Liver (tissue), 8 donors: ENCODE measurements at regions not wholly inside any gene's neighbourhood (a gene's known extent, or its start where the extent isn't known, plus 50 kb on each side); places are given as distances from the start of the nearest gene placed in this dataset.

ENCODE experiments used
- DNase-seq: peaks from one replicate; pipeline ENCODE4 v3.0.0-alpha.2; 2017; ENCODE audit warnings: low spot score
- H3K27ac ChIP-seq, 2 donors: one replicate each; pipeline ENCODE4 v1.7.0; 2013; ENCODE audit warnings: inconsistent platforms in 2 of 2, low read length in 2 of 2, control low read depth in 1 of 2, low read depth in 1 of 2, mild to moderate bottlenecking in 1 of 2
- H3K27me3 ChIP-seq, 4 donors: one replicate each; pipeline versions ENCODE4 v1.6.1 to v1.7.0; 2013; ENCODE audit warnings: low read length in 3 of 4, inconsistent platforms in 1 of 4, mild to moderate bottlenecking in 1 of 4, moderate library complexity in 1 of 4; ENCODE audit not compliant: control insufficient read depth in 4 of 4, insufficient read depth in 4 of 4
- H3K36me3 ChIP-seq, 4 donors: one replicate each; pipeline versions ENCODE4 v1.6.1 to v1.7.0; 2013; ENCODE audit warnings: low read length in 3 of 4, mild to moderate bottlenecking in 3 of 4, low read depth in 1 of 4, moderate library complexity in 1 of 4; ENCODE audit not compliant: control insufficient read depth in 4 of 4, insufficient read depth in 3 of 4
- H3K4me1 ChIP-seq, 4 donors: one replicate each; pipeline versions ENCODE4 v1.6.1 to v1.7.0; 2013; ENCODE audit warnings: low read length in 3 of 4, mild to moderate bottlenecking in 3 of 4, moderate library complexity in 1 of 4; ENCODE audit not compliant: control insufficient read depth in 4 of 4, insufficient read depth in 4 of 4
- H3K4me3 ChIP-seq, 3 donors: one replicate each; pipeline versions ENCODE4 v1.6.1 to v1.7.0; 2013; ENCODE audit warnings: low read length in 3 of 3, control low read depth in 1 of 3, low read depth in 1 of 3, mild to moderate bottlenecking in 1 of 3
- H3K9ac ChIP-seq, 2 donors: one replicate each; pipeline ENCODE4 v1.7.0; 2013; ENCODE audit warnings: low read length in 2 of 2, mild to moderate bottlenecking in 2 of 2, moderate library complexity in 2 of 2, control low read depth in 1 of 2, low read depth in 1 of 2
- H3K9me3 ChIP-seq, 4 donors: one replicate each; pipeline versions ENCODE4 v1.6.1 to v1.7.0; 2013; ENCODE audit warnings: low read length in 3 of 4; ENCODE audit not compliant: control insufficient read depth in 4 of 4
- ATF3 ChIP-seq: IDR thresholded peaks from 2 replicates; pipeline ENCODE4 v1.6.1; 2016; ENCODE audit warnings: antibody characterized with exemption
- CTCF ChIP-seq: fragments of 150-350 bp; IDR thresholded peaks from 2 replicates; pipeline ENCODE4 v1.5.1; 2017; ENCODE audit warnings: improper control_type of control experiment, low read depth, low read length; ENCODE audit not compliant: missing input control
- EGR1 ChIP-seq, 2 donors: IDR thresholded peaks; 2 replicates each; pipeline ENCODE4 v1.6.1; 2016 to 2018; ENCODE audit warnings: antibody characterized with exemption in 2 of 2, low read depth in 2 of 2
- FOXA1 ChIP-seq: IDR thresholded peaks from 2 replicates; pipeline ENCODE4 v1.6.1; 2016; ENCODE audit warnings: antibody characterized with exemption
- FOXA2 ChIP-seq: IDR thresholded peaks from 2 replicates; pipeline ENCODE4 v1.6.1; 2016; ENCODE audit warnings: antibody characterized with exemption
- GABPA ChIP-seq, 2 donors: IDR thresholded peaks in 1 of 2; conservative IDR thresholded peaks in 1 of 2; 2 replicates each; pipeline ENCODE4 v1.6.1; 2016; ENCODE audit warnings: antibody characterized with exemption in 2 of 2, mild to moderate bottlenecking in 1 of 2, moderate library complexity in 1 of 2
- HNF4G ChIP-seq: IDR thresholded peaks from 2 replicates; pipeline ENCODE4 v1.6.1; 2016; ENCODE audit warnings: antibody characterized with exemption
- JUND ChIP-seq, 2 donors: IDR thresholded peaks; 2 replicates each; pipeline ENCODE4 v1.6.1; 2016; ENCODE audit warnings: antibody characterized with exemption in 2 of 2
- MAX ChIP-seq: IDR thresholded peaks from 2 replicates; pipeline ENCODE4 v1.6.1; 2016; ENCODE audit warnings: antibody characterized with exemption
- NR2F2 ChIP-seq: IDR thresholded peaks from 2 replicates; pipeline ENCODE4 v1.6.1; 2016; ENCODE audit warnings: antibody characterized with exemption
- REST ChIP-seq: IDR thresholded peaks from 2 replicates; pipeline ENCODE4 v1.6.1; 2016; ENCODE audit warnings: antibody characterized with exemption, mild to moderate bottlenecking
- RXRA ChIP-seq, 2 donors: IDR thresholded peaks; 2 replicates each; pipeline ENCODE4 v1.6.1; 2017 to 2018; ENCODE audit warnings: antibody characterized with exemption in 2 of 2, mild to moderate bottlenecking in 1 of 2
- SP1 ChIP-seq: IDR thresholded peaks from 2 replicates; pipeline ENCODE4 v1.6.1; 2018; ENCODE audit warnings: antibody characterized with exemption, mild to moderate bottlenecking
- TAF1 ChIP-seq: conservative IDR thresholded peaks from 2 replicates; pipeline ENCODE4 v1.6.1; 2016; ENCODE audit warnings: antibody characterized with exemption, mild to moderate bottlenecking
- YY1 ChIP-seq: IDR thresholded peaks from 2 replicates; pipeline ENCODE4 v1.6.1; 2016; ENCODE audit warnings: antibody characterized with exemption, mild to moderate bottlenecking
- ZBTB33 ChIP-seq: IDR thresholded peaks from 2 replicates; pipeline ENCODE4 v1.6.1; 2016; ENCODE audit warnings: antibody characterized with exemption
- WGBS: extraction: QIAGEN DNeasy Blood & Tissue Kit; methylation state at CpG from one replicate; pipeline ENCODE4 v1.1.7; 2013; 5-methylcytosine and 5-hydroxymethylcytosine counted together
- donor health status: healthy.
- donor health status: healthy.
- donor health status: healthy.
- donor health status: healthy.
- donor health status: healthy.

GRCh38 chr2:19748711-19749506 lies 152.9 kb downstream of the TTC32 start:
- Histone ChIP-seq H3K4me3 (no peak overlapping the region), H3K27ac (no peak overlapping the region), H3K36me3 (no peaks in the 10 kb centered on the region), H3K27me3 (no peaks in the 10 kb centered on the region), H3K9ac (no peak overlapping the region), H3K9me3 (no peaks in the 10 kb centered on the region), H3K4me1 (no peaks in the 10 kb centered on the region)
- WGBS = 78% methylated on average over 16 of the region's 16 CpGs
- DNase-seq = no peak
- no peak for TF ChIP-seq CTCF
- TF ChIP-seq TAF1 = no peak
- no peak for TF ChIP-seq FOXA1
- no peak for TF ChIP-seq ZBTB33
- no peak for TF ChIP-seq GABPA (IDR thresholded peaks at IDR 0.05 in 1 of 2, conservative IDR thresholded peaks at IDR 0.05 in 1 of 2)
- TF ChIP-seq REST = no peak
- TF ChIP-seq RXRA (IDR thresholded peaks at IDR 0.05) = no peak
- TF ChIP-seq HNF4G = no peak
- no peak for TF ChIP-seq YY1
- TF ChIP-seq SP1 = no peak
- no peak for TF ChIP-seq ATF3
- no peak for TF ChIP-seq FOXA2
- no peak for TF ChIP-seq JUND (IDR thresholded peaks at IDR 0.05)
- TF ChIP-seq EGR1 (IDR thresholded peaks at IDR 0.05; ENCODE audit: low read depth in 2 of 2) = no peak
- TF ChIP-seq MAX = no peak

- H3K36me3 ChIP-seq = no peaks in the 10 kb centered on the region
- DNase-seq = no peak
- 92% methylated on average over 6 of the region's 6 CpGs for WGBS
- H3K4me1 ChIP-seq = no peaks in the 10 kb centered on the region
- no peak overlapping the region for H3K9ac ChIP-seq
- H3K27ac ChIP-seq = no peak overlapping the region
- no peak overlapping the region for H3K4me3 ChIP-seq
- no peaks in the 10 kb centered on the region for H3K9me3 ChIP-seq
- H3K27me3 ChIP-seq = no peaks in the 10 kb centered on the region
- TF ChIP-seq GABPA (IDR thresholded peaks at IDR 0.05 in 1 of 2, conservative IDR thresholded peaks at IDR 0.05 in 1 of 2) (no peak), NR2F2 (no peak), ZBTB33 (no peak), JUND (IDR thresholded peaks at IDR 0.05) (no peak), REST (no peak)
Observed at GRCh38 chr2:19748073-19748375, 153.8 kb downstream of the TTC32 start.
